HG03060 (cell line): ENCODE measurements at regions not wholly inside any gene's neighbourhood (a gene's known extent, or its start where the extent isn't known, plus 50 kb on each side); places are given as distances from the start of the nearest gene placed in this dataset.
"Not testable (repeated sequence)": the region's sequence is repeated elsewhere in the genome, so short reads cannot be mapped to it uniquely, and the experiment has no call there.

Experiments
- ATAC-seq: cut with Tn5 transposase; IDR thresholded peaks from one replicate; pipeline ENCODE4 v1.9.1; 2021; ENCODE audit warnings: low read depth, moderate number of reproducible peaks; ENCODE audit not compliant: unreplicated experiment

- no peak for ATAC-seq
Measured at GRCh38 chr10:52979295-52979990, 206.9 kb upstream of the MBL2 start.

- ATAC-seq = no peak
Measured at GRCh38 chr10:52977581-52977980, 205.0 kb upstream of the MBL2 start.

- ATAC-seq = no peak
Measured at GRCh38 chr10:52967806-52968795, 195.5 kb upstream of the MBL2 start.

GRCh38 chr10:52966904-52967303, 194.3 kb upstream of the MBL2 start:
- no peak for ATAC-seq

GRCh38 chr10:52965938-52966401, 193.4 kb upstream of the MBL2 start:
- peak; percentile 97 for ATAC-seq

- no peak for ATAC-seq
Measured at GRCh38 chr10:52965509-52965908, 192.9 kb upstream of the MBL2 start.

- no peak for ATAC-seq
Measured at GRCh38 chr10:52961323-52961722, 188.7 kb upstream of the MBL2 start.

GRCh38 chr10:52959810-52960209, 187.2 kb upstream of the MBL2 start:
- no peak for ATAC-seq

GRCh38 chr10:52956861-52957260, 184.3 kb upstream of the MBL2 start:
- ATAC-seq = no peak

GRCh38 chr10:52956461-52956860, 183.9 kb upstream of the MBL2 start:
- ATAC-seq = no peak

- no peak for ATAC-seq
Measured at GRCh38 chr10:52955337-52955736, 182.8 kb upstream of the MBL2 start.

GRCh38 chr10:52954407-52954806, 181.8 kb upstream of the MBL2 start:
- no peak for ATAC-seq

- ATAC-seq = no peak
Measured at GRCh38 chr10:52952391-52953055, 179.9 kb upstream of the MBL2 start.

GRCh38 chr10:52951824-52952223, 179.2 kb upstream of the MBL2 start:
- peak; percentile 92 for ATAC-seq

GRCh38 chr10:52950578-52950977, 178.0 kb upstream of the MBL2 start:
- ATAC-seq = no peak

GRCh38 chr10:52949899-52950298, 177.3 kb upstream of the MBL2 start:
- ATAC-seq = no peak

- no peak for ATAC-seq
Measured at GRCh38 chr10:52946486-52946885, 173.9 kb upstream of the MBL2 start.

GRCh38 chr10:52945521-52945920, 172.9 kb upstream of the MBL2 start:
- not testable (repeated sequence) for ATAC-seq

GRCh38 chr10:52940921-52941320, 168.3 kb upstream of the MBL2 start:
- no peak for ATAC-seq

- no peak for ATAC-seq
Measured at GRCh38 chr10:52939894-52940293, 167.3 kb upstream of the MBL2 start.

GRCh38 chr10:52933748-52934147, 161.2 kb upstream of the MBL2 start:
- no peak for ATAC-seq
